ENCODE measurements at regions not wholly inside any gene's neighbourhood (a gene's known extent, or its start where the extent isn't known, plus 50 kb on each side); places are given as distances from the start of the nearest gene placed in this dataset.
"Not testable (repeated sequence)": the region's sequence is repeated elsewhere in the genome, so short reads cannot be mapped to it uniquely, and the experiment has no call there.

DNA sequence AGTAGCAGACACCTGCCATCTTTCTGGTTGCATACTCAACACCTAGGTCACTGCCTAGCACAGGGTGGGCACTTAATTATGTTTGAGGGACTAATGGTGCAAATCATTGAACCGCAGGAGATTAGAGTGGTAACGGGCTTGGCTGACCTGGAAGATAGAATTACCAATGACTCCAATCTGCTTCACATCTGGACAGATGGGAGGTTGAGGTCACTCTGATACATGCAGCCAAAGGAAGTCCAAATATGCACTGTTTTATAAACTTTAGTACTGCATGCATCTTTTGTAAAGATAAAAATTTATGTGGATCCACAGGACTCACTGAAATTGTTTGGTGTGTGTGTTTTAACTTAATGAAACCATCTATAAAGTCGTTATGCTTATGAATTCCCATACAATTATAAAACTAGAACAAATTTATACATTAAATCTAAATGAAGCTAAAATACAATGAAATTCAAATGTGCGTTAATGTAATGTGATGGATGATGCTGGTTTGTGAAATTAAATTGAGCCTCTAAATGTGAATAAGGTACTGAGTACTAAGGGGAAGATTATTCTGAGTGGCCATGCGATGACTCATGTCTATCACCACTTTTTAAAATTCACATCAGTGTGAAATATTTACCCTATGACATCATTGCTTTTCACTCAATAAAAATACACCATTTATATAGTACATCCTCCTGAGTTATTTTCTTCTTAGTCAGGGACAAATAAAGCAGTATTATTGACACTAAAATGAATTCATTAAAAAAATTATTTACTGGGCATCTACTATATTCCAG lies 224.7 kb upstream of the FAM78B start:
- DNase-seq = no peak

DNA sequence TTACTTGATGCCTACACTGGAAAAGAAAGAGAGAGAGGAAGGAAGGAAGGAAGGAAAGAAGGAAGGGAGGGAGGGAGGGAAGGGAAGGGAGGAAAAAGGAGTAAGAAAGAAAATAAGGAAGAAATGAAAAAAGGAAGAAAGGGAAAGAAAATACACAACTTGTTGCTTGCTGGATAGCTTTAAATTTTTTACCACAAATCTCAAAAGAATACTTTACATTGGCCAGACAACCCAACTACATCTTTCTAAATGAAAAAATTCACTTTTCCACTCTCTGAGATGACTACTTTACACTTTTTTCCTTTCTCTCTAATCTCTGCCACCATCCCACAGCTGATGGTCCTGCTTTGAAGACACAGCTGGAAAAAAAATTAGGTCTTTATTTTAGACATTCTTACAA lies 228.9 kb upstream of the FAM78B start:
- no peak for DNase-seq

DNA sequence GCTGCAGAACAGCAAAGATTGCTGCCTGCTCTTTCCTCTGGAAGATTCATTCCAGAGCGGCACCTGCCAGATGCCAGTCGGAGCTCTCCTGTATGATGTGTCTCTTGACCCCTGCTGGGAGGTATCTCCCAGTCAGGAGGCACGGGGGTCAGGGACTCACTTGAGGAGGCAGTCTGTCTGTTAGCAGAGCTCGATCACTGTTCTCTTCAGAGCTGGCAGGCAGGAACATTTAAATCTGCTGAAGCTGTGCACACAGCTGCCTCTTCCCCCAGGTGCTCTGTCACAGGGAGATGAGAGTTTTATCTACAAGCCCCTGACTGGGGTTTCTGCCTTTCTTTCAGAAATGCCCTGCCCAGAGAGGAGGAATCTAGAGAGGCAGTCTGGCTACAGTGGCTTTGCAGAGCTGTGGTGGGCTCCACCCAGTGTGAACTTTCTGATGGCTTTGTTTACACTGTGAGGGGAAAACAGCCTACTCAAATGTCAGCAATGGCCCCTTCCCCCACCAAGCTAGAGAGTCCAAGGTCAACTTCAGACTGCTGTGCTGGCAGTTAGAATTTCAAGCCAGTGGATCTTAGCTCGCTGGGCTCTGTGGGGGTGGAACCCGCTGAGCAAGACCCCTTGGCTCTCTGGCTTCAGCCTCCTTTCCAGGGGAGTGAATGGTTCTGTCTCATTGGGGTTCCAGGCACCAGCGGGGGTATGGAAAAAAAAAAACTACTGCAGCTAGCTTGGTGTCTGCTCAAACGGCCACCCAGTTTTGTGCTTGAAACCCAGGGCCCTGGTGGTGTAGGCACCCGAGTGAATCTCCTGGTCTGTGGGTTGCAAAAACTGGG lies 242.7 kb upstream of the FAM78B start:
- DNase-seq = not testable (repeated sequence)

DNA sequence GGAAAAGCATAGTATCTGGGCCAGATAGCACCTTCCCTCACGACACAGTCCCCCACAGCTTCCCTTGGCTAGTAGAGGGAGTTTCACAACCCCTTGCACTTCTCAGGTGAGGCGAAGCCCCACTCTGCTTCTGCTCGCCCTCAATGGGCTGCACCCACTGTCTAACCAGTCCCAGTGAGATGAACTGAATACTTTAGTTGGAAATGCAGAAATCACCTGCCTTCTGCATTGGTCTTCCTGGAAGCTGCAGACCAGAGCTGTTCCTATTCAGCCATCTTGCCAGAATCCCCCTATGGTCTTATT lies 243.2 kb upstream of the FAM78B start:
- DNase-seq = no peak

DNA sequence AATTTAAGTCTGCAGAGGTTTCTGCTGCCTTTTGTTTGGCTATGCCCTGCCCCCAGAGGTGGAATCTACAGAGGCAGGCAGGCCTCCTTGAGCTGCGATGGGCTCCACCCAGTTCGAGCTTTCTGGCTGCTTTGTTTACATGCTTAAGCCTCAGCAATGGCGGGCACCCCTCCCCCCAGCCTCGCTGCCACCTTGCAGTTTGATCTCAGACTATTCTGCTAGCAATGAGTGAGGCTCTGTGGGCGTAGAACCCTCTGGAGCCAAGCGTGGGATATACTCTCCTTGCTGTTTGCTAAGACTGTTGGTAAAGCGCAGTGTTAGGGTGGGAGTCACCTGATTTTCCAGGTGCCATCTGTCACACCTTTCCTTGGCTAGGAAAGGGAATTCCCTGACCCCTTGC lies 250.0 kb upstream of the FAM78B start:
- not testable (repeated sequence) for DNase-seq

DNA sequence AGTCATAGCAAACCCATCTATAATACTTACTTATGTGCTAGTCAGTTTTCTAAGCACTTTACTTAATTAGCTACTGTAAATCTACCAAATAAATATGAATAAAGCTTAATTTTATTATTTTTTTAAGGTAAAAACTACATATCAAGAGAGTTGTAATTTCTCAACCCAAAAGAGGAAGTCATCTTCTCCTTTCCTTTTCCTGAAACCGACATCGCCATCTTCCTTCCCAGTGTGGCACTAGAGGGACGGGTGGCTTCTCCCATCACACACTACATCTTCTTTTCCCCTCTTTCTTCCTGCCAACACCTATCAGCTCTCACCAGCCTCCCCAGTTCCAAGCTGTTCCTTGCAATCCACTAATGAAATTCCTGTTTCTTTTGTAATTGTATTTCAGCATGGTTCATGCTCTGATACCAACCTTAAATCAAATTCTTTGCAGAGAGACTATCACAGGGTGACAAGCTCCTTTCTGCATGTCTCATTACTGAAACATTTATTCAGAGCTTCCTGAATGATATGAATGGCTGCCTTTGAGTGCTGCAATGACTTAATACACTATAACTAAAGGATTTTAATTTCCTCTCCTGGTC lies 251.6 kb upstream of the FAM78B start:
- DNase-seq = no peak

DNA sequence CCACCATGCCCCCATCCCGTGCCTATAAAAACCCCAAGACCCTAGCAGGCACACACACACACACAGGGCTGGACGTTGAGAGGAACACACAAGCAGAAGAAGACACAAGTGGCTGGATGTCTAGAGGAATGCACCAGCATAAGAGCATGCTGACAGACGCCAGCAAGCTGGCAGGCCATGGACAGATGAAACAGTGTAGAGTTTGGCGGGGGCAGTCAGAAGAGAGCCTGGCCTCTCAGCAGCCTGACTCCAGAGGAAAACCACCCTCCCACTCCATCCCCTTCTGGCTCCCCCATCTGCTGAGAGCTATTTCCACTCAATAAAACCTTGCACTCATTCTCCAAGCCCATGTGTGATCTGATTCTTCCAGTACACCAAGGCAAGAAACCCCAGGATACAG lies 255.8 kb upstream of the FAM78B start:
- not testable (repeated sequence) for DNase-seq

DNA sequence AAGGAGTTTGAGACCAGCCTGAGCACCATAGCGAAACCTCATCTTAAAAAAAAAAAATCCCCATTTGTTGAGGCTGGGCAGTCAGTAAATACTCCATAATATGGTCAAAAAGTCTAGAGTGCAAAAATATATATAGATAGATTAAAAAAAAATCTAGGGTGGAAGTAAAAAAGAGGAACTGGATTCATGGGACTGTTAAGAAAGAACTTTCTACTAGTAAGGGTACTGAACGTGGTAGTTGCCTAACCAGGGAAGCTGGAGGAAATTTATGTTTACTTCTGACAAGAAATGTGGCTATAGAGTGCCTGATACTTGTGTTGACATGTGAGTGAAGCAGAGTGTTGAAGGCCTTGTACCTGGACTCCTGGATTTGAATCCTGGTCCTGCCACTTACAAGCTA lies 265.9 kb upstream of the FAM78B start:
- DNase-seq = peak; percentile 1 to 47

DNA sequence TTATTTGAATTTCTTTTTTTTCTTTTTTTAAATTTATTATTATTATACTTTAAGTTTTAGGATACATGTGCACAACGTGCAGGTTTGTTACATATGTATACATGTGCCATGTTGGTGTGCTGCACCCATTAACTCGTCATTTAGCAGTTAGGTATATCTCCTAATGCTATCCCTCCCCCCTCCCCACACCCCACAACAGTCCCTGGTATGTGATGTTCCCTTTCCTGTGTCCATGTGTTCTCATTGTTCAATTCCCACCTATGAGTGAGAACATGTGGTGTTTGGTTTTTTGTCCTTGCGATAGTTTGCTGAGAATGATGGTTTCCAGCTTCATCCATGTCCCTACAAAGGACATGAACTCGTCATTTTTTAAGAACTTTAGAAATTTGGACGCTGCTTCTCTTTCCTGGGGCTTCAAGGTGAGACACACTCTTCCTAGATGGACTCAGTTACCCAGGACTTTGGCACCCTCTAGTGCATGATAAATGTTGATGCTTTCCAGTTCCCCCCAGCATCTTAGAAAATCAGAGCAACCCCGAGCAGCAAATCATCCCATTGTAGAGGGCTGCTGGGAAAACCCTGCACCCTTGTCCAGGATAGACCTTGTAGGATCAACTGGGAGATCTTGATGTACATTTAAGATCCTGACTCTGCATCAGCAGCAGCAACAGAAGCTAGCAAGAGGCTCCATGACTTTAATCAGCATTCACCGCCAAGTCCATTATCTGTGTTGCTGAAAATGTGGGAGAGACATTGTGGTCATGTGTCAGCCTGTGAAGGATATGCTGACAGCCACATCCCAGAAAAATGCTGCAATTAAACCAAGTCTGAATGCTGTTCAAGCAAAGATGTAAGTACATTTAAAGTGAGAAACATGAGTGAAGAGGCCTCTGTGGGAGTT lies 266.9 kb upstream of the FAM78B start:
- DNase-seq = not testable (repeated sequence)

DNA sequence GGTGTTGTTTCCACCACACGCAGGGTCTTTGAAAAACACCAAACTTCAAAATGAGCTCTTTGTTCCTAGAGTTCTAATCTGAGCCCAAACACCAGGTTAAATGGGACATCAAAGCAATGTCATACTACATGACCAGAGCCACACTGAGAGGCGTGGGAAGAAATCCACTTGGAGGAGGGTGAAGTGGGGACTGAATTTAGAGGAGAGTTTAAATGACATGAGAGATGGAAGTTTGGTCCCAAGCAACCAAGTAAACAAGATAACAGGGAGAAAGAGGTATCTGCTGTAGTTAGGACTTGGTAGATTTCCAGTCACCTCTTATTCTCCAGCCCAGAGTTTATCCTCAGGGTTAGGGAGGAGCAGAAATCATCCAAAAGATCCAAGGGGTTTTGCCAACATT lies 290.9 kb upstream of the FAM78B start:
- DNase-seq = no peak

DNA sequence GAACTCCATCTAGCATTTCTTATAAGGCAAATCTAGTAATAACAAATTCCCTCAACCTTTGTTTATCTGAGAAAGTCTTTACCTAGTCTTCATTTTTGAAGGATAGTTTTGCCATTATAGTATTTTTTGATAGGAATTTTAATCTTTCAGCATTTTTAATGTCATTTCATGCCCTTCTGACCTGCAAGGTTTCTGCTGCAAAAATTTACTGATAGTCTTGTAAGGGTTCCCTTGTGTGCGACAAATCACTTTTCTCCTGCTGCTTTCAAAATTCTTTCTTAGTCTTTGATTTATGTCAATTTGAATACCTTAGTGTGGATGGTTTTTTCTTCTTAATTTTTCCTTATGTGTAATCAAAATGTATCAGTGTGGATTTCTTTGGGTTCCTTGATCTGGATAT lies 297.5 kb upstream of the FAM78B start:
- no peak for DNase-seq

DNA sequence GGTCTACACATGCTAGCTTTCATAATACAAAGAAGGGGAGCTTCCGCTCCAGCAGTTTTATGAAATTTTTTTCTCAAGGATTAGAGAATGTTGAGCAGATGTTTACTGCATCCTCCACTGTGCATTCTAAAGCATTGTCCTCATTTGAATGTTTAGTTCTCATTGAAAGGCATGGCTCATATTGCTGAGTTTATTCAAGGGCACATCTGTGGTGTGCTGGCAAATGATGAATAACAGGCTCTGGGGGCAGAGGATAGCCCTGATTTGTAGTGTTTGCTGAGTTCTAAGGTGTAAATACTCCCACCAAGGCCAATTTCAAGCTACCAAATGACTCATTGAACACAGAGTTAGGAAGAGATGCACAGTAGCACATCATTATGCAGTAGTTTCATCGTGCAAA lies 303.2 kb upstream of the FAM78B start:
- no peak for DNase-seq

DNA sequence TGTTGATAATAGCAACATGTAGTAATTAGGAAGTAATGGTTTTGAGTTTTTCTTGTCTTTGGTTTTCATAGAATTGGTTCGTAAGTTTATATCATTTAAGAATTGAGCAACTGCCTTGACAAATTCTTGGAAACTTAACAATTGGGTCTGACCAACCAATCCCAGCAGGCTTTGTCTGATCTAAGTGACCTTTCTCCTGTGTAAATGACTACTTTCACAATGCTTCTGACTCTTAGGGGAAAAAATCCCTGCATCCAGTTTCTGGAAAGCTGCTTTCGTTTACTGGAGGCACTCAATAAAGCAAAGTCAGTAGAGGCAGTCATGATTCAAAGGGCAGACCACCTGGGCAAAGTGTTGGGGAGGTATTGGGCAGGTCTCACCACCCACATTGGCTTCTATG lies 303.6 kb upstream of the FAM78B start:
- no peak for DNase-seq

DNA sequence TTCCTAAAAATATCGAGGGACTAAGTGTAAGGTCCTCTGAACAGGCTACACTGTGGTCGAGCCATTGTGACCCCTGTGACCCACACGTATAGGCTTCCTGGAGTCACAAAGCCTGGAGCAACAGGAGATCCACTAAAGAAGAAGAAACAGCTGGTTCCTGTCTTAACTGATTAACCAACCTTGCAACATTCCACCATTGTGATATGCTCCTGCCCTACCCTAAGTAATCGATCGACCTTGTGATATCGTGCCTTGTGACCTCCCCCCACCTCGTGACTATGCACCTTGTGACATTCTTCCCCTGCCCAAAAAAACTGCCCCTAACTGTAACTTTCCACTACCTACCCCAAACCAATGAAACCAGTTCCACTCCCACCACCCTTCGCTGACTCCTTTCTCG lies 304.6 kb upstream of the FAM78B start:
- no peak for DNase-seq

DNA sequence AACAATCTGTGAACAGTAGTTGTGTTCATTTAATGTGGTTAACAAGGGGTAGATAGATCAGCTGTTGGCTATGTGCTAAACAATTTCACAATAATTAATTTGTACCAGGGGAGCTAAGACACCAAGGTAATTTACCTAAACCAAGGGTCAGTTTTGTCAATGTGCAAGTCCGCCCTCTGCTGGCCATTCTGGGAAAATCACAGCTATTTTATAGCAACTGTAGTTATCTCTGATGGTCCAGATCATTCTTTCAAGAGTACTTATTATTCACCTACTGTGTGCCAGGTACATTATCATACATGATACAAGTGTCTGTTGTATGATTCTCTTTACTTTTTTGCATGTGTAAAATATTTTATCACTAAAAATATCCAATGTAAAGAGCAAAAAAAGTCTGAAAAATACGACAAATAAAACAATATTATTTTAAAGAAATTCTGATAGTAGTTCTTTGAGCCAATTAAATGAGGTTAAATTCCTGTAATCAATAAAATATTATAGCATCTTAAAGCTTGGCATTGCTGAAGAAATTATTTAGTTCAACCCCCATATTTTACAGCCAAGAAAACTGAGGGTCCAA lies 312.3 kb upstream of the FAM78B start:
- peak; percentile 22 to 50 for DNase-seq

DNA sequence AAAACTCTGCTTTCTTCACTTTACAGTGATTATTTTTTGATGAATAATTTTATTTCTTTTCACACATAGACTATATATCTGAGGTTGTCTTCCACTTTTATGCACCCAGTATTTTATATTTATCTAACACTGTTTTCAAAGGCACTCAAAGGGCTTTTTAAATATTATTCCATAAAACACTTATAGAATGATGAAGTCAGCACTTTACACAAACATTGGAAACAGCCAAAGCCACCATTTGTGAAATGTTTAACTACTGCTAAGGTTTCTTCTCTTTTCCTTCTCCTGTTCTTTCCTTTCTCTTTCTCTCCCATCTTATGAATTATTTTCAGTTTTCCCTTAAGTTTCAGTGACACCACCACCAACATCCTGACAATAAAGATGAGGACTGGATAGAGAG lies 317.7 kb upstream of the FAM78B start:
- no peak for DNase-seq

DNA sequence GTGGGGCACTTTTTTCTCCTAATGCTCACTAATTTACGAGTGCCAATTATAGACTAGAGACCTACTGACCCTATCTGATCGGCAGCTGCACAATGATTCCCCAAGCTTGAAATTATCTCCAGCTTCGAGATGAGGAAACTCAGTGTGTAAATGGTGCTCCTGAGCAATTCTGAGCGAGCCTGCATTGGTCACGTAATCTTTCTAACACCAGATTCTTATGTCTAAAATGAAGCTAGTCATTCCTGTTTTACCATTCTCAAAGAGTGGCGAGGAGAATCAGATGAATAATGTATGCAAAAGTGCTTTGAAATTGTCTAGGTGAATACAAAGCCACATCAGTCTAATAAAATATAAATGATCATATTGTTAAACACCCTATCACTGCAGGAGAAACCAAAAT lies 318.1 kb upstream of the FAM78B start:
- DNase-seq = no peak

DNA sequence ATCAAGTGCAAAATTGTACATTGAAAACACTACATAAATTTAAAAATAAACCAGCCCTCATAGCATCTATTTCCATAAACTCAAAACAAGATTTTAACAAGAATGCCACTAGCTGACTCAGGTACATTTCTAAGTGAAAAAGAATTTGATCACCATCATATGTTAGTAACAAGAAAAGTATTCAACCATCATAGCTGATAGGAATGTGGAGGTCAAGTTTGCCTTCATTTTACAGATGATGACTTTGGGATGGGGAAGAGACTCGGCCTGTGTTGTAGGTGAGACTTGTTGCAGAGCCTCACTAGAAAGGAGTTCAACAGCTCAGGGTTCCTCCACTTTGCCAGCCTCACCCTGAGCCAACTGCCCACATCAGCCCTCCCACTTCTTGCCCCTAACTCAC lies 318.8 kb upstream of the FAM78B start:
- no peak for DNase-seq

DNA sequence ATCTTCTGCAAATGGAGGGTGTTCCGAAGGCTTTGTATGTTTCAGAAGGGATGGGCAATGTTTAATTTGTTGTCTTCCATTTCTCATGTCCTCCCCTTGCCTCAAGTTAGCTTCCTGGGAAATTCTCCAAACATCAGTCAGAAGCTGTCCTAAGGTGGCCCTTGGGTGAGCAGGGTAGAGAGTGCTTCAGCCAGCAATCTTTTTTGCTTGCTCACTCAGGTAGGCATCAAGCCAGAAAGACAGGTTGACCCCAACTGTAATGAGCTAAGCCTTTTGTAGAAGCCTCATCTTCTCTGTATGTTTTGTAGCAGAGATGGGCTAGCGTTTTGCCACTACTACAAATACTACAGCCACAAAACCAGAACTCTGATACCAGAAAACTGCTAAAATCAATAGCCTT lies 321.5 kb upstream of the FAM78B start:
- no peak for DNase-seq

DNA sequence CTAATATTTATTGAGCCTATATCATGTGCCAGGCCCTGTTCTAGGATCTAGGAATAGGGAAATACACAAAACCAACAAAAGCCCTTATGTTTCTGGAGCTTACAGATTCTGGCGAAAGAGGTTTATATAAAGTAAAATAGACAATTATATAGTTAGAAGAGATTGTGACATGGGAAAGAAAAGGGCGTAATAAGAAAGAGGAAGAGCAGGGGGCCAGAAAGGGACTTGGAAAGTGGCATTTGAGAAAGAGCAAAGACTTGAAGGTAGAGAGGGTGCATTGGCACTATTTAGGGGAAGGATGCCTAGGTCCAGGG lies 322.5 kb upstream of the FAM78B start:
- DNase-seq = no peak

DNA sequence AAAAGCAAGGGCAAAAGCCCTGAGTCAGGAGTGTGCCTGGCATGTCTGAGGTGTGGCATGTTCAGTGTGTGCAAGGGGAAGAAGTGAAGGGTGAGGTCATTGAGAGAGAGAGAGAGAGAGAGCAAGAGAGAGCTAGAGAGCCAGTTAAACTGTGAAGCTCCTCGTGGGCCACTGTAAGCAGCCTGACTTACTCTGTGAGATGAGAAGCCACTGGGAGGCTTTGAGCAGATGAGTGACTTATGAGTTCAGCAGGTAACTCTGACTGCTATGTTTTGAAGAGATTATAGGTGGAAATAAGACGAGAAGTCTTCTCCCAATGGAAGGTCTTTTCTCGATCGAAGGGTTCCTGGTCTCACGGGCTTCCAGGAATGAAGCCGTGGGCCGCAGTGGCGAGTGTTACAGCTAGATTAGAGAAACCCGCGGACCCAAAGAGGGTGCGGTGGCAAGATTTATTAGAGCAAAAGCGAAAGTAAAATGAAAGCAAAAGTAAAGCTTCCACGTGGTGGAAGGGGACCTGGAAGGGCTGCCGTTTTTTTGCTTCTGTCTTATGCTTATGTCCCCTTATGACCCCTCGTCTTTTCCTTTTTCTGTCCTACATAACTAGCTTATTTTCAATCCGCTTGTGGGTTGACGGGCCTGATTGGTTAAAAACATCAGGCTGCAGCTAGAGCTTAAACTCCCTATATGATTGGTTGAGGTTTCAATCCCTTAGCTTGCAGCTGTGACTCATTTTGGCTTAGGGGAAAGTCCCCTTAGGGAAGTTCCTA lies 323.1 kb upstream of the FAM78B start:
- peak; percentile 87 to 88 for DNase-seq

DNA sequence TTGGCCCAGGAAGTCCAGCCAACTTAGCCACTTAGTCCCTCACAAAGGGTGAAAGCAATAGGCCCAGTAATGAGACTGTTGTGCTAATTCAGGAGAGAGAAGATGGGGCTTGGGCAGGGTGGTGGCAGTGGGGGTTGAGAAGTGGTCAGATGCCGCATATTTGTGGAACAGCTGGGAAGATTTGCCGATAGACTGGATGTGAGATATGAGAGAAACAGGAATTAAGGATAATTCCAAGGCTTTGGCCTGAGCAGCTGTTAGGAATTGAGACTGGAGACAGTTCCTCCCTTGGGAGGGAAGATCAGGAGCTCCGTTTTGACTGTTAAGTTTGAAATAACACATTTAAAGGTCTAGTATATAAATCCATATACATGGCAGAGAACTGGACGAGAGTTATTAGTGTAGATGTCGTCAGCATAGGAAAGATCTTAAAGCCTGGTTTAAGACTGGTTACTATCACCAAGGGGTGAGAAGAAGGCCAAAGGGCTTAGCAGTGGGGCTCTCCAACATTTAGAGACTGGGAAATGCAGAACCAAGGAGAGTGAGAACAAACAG lies 323.7 kb upstream of the FAM78B start:
- no peak for DNase-seq

Data from inflammatory macrophage (primary cell).